C4-2B (cell line): ENCODE measurements at regions not wholly inside any gene's neighbourhood (a gene's known extent, or its start where the extent isn't known, plus 50 kb on each side); places are given as distances from the start of the nearest gene placed in this dataset.

ENCODE experiments used
- H3K27ac ChIP-seq: fragments of 450-650 bp; 2 replicates; pipeline ENCODE4 v1.5.1; 2017
- CTCF ChIP-seq: fragments of 450-650 bp; conservative IDR thresholded peaks from 2 replicates; pipeline ENCODE4 v1.5.1; 2017; ENCODE audit warnings: mild to moderate bottlenecking
- ZFX ChIP-seq: fragments of 450-650 bp; IDR thresholded peaks from 2 replicates; pipeline ENCODE4 v1.6.1; 2017

- H3K27ac ChIP-seq: no peak overlapping the region
- TF ChIP-seq CTCF (no peak), ZFX (no peak)
Observed at GRCh38 chr5:136892000-136892399, 526.7 kb upstream of the TRPC7 start.

DNA sequence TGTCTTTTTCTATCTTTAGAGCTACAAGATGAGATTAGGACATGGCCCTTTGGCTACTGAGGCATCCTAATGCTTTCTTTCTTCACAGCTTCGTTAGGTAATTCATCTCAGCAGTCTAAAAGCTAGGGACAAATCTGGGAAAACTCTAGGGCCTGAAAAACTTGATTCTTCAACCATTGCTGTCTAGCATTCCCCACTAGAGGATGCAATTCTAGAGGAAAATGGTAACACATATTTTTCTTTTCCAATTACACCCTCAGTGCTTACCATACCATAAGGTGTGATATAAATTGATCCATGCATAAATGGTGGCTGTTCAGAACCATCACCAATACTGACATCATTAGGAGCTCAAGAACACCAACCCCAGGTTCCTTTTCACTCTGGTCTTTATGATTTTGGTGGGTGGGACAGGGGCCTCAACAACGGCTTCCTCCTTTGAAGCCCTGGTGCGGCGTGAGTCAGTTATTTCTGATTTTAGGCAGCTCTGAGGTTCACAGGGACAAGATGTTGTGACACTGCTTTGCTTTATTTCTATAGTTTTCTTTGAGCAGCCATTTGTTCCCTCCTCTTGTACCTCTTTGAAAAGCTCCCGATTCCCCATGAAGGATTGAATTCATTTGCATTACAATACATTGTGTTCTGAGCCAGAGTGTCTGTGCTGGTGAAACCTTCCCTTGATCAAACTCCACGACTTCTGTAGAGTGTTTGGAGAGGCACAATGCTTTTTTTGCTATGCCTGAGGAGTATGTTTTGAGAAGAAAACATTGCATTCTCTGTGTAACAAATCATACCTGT is 526.0 kb upstream of the TRPC7 start:
- no peak; the same call in 1 of the 2 replicates for TF ChIP-seq CTCF
- TF ChIP-seq ZFX: no peak
- H3K27ac ChIP-seq: no peak overlapping the region

- H3K27ac ChIP-seq: no peak overlapping the region
- TF ChIP-seq CTCF (no peak), ZFX (no peak)
Observed at GRCh38 chr5:136890431-136891148, 525.2 kb upstream of the TRPC7 start.

GRCh38 chr5:136886608-136887007 is 521.3 kb upstream of the TRPC7 start:
- no peak overlapping the region for H3K27ac ChIP-seq
- TF ChIP-seq CTCF (no peak), ZFX (no peak)

DNA sequence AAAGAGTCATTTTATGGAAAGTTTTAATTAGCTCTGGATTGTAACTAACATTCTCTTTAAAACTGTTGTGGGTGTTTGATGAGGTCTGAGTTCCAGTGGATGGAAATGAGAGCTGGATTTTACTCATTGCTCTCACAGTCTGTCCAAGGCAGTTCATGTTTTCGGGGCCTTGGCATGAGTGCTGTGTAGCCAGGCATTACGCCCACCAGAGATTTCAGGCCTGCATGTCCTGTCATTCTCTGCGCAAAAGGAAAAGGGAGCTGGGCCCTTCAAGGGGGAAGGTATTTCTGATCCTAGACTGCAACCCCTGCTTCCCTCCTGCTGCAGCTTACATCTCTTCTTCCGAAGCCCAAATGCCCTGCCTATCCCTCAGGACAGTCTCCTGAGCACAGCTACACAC is 499.6 kb upstream of the TRPC7 start:
- no peak overlapping the region for H3K27ac ChIP-seq
- no peak for TF ChIP-seq ZFX
- no peak for TF ChIP-seq CTCF

DNA sequence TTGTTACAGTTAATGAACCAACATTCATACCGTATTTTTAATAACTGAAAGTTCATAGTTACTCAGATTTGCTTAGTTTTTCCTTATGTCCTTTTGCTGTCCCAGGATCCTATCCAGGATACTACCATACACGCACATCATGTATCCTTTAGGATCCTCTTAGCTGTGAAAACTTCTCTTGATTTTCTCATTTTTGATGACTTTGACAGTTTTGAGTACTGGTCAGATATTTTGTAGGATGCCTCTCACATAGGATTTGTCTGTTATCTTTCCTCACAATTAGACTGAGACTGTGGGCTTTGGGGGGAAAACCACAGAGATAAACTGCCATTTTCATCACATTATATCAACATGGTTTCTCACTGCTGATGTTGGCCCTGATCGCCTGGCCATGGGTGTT is 491.3 kb upstream of the TRPC7 start:
- H3K27ac ChIP-seq: no peak overlapping the region
- TF ChIP-seq ZFX (no peak), CTCF (no peak)

DNA sequence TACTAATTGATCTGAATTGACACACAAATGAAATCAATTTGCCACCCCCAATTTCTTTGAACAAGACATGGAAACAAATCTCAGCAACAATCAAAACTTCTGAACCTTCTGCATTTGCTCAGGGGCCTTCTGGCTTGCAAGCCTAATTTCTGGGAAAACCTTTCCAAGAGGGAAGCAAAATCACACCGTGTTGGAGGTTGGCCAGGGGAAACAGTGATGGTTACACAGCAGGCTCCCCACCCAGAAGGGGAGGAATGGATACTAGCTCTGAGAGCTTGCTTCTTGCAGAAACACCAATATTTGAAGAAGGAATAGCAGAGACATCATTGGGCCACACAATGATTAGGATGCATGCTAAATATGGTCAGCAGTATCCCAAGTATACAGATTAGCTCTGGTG is 488.6 kb upstream of the TRPC7 start:
- no peak overlapping the region for H3K27ac ChIP-seq
- TF ChIP-seq CTCF: no peak
- no peak for TF ChIP-seq ZFX
